Stimulated activated CD8-positive, alpha-beta memory T cell treated with anti-CD3 and anti-CD28 coated beads, Interleukin-7, amount 100 ng/mL, for 1 hour (primary cell): ENCODE measurements at regions not wholly inside any gene's neighbourhood (a gene's known extent, or its start where the extent isn't known, plus 50 kb on each side); places are given as distances from the start of the nearest gene placed in this dataset.

Experiments
- DNase-seq, 2 donors: peaks; one replicate each; pipeline ENCODE4 v3.0.0-alpha.2; 2020; ENCODE audit warnings: low read depth in 2 of 2

DNA sequence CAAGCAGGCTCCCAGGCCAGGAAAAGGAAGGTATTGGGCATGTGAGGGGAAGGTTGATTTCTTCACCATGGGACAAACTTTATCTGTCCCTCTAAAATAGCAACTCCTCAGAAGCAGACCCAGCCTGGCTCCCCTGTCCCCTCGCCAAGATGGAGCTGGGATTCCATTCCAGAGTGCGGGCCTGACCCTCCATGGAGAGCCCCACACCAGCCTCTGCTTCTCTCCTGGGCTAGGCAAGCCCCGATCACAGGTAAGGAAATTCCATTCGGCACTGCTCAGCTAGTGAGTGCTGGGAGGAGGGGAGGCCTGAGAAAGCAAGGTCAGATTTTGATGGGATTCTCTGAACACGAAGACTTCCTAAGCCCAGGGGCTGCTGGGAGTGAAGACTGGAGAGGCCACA is 98.4 kb downstream of the EFNB1 start:
- no peak for DNase-seq

DNA sequence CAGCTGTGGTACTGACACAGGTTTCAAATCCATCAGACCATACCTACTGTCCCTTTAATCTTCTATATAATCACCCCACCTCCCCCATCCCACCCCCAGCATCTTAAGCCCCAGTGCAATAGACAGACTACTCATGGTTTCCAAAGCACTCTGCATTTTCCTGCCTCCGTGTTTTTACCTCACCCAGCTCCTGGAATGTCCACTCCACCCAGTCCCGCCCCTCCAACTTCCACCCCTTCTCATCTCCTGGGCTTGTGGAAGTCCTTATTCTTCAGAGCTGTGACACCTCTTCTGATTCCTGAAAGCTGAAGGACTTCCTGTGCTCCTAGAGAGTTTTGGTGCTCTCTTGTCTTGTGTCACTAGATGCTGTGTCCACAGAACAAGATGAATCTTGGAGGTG is 94.3 kb downstream of the EFNB1 start:
- no peak for DNase-seq

GRCh38 chrX:68922013-68922412 is 93.2 kb downstream of the EFNB1 start:
- DNase-seq, result no peak

- no peak for DNase-seq
Measured at GRCh38 chrX:68920561-68920960, 91.7 kb downstream of the EFNB1 start.

GRCh38 chrX:68919707-68920106 is 90.9 kb downstream of the EFNB1 start:
- no peak for DNase-seq

DNA sequence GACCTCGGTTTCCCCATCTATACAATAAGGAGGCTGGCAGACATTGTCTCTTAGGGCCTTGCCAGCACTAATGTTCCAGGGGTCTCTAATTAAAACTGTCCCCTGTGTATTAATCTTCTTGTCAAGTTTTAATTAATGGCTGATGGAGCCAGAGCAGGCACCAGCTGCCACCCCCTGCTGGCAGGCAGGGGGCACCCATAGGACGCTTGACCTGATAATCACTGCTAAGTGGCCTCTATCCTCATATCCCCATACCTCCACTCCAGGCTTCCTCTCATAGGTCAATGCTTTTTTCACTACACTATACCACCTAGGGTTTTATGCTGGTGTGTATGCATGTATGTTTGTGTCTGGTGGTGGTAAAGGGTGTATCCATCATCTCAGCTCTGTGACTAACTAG is 89.4 kb downstream of the EFNB1 start:
- no peak for DNase-seq

DNA sequence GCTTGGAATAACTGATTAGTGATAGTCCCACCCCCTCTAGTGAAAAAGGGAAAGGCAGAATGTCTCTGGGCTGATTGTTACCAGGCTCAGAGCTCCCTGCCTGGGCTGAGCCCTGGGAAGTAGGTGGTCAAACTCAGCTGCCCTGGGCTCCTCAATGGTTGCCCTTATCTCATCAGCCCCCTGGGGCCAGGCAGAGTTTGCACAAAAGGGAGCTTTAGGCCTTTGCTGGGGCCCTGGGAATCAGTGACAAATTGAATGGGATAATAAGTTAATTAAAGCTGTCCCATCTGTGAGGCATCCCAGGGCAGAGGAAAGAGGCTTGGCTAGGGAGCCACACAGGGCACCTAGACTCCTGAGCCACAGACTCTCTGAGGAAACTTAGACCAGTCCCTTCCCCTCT is 89.0 kb downstream of the EFNB1 start:
- no peak for DNase-seq

DNA sequence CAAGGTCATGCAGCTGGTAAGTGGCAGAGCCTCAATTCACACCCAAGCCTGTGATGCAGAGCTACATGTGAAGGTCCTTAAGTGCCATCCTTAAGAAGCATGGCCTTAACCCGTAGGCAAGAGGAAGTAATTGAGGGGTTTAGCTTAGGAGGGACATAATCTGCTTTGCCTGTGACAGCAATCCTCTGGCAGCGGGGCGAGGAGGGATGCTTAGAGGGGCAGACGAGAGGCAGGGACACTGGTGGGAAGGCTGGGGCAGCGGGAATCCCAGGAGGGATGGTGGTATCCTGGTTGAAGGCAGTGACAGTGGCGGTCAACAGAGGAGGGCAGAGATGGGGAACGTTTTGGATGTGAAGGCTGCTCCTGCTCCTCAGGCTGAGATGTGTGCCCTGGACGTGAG is 88.1 kb downstream of the EFNB1 start:
- DNase-seq, result no peak

GRCh38 chrX:68915778-68916177 is 87.0 kb downstream of the EFNB1 start:
- no peak for DNase-seq

- DNase-seq, result no peak
Measured at GRCh38 chrX:68914479-68914946, 85.7 kb downstream of the EFNB1 start.

- DNase-seq, result no peak
Measured at GRCh38 chrX:68913249-68913547, 84.4 kb downstream of the EFNB1 start.

DNA sequence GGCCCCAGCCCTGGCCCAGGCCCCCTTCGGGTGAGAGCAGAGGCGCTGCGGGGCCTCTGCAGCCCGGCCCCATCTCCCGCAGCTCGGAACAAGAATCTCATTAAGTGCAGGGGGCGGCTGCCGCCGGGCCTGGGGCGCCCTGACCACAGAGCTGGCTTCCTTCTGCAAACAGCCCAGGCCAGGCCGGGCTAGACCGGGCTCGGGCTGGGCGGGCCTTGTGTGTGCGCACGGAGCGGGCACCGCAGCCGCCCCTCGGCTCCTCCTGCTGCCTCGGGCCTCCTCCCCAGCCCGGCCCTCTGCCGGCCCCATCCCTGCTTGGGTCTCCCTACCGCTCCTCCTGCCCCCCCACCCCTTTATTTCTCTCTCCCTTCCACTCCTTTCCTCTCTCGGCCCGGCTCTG is 83.3 kb downstream of the EFNB1 start:
- no peak for DNase-seq

- DNase-seq, result no peak
Measured at GRCh38 chrX:68910731-68911428, 82.1 kb downstream of the EFNB1 start.

DNA sequence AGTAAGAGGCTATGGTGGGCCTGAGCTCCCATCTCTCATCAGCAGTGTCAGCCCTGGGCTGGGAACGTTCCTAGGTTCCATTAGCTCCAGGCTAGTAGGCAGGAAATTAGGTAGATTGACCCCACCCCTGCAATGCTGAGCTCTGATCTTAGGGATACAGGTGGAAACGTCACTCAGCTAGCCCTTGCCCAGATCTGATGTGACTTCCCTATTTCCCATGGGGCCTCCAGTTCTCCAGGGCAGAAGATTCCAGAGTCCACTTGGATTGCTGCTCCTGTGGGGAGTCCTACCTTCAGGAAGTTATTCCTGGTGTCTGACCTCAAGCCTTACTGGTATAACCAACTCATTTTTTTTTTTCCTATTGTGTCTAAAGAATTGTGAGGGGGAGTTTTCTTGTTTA is 81.1 kb downstream of the EFNB1 start:
- no peak for DNase-seq

GRCh38 chrX:68908071-68908470 is 79.2 kb downstream of the EFNB1 start:
- no peak for DNase-seq

GRCh38 chrX:68902706-68903504 is 74.1 kb downstream of the EFNB1 start:
- no peak for DNase-seq

- no peak for DNase-seq
Measured at GRCh38 chrX:68901519-68901918, 72.7 kb downstream of the EFNB1 start.

- no peak for DNase-seq
Measured at GRCh38 chrX:68898598-68898997, 69.8 kb downstream of the EFNB1 start.

DNA sequence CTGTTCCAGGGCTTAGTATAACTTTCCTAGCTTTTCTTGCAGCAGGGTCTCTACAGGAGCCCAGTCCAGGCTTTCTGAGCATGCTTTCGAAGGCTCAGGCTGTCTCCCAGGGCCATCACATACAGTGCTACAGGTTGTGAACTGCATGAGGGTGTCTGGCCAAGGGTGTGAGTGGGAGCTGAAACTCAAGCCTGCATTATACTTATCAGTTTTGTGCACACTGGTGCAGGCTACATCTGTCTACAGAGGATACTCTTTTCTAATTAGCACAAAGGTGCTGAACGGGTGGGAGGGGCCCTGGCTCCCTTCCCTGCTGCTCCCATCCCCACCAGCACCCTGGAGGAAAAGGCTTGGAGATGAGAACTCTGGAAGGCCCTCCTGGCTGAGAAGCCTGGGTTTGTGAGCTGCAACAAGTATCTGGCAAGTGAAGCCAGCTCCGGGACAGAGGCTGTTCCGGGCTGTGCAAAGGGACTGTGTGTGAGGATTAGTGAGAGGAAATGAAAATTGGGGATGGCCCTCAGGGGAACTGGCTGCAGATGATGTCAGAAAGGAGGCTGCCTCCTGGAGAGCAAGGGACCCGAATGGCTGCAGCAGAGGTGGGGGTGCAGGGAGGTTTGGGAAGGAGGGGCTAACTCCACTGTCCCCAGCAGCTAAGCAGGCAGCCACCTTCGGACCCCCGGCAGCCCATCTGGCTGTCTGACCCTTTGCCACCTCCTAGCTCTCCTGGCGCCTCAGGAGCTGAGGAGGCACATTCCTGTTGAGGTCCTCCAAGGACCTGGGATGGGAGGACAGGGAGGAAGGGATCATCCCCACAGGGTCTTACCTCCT is 68.5 kb downstream of the EFNB1 start:
- DNase-seq, result no peak

GRCh38 chrX:68896581-68896980 is 67.8 kb downstream of the EFNB1 start:
- no peak for DNase-seq

GRCh38 chrX:68895778-68896177 is 67.0 kb downstream of the EFNB1 start:
- DNase-seq, result no peak

DNA sequence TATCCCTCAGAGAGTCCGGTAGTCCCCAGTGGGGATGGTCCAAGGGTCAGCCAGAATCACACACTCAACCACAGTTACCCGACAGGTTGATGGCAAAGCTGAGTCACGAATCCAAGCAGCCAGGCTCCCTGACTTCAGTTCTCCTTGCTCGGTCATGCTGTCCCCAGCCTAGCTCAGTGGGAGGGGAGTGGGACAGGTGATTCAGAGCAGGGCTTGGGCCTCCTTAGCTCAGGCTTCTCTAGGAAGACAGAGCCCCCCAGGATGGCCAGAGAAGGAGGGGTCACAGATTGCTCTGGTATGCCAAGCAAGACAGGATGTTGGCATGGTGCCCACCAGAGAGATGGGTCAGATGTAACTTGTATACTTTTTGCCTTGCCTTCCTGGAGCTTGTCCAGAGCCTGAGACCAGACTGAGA is 66.5 kb downstream of the EFNB1 start:
- no peak for DNase-seq
